AG09319 (cell line): ENCODE measurements at regions not wholly inside any gene's neighbourhood (a gene's known extent, or its start where the extent isn't known, plus 50 kb on each side); places are given as distances from the start of the nearest gene placed in this dataset.

Experiments used
- DNase-seq: peaks from one replicate; pipeline ENCODE4 v3.0.0-alpha.2; 2010; ENCODE audit warnings: low read depth; ENCODE audit errors: extremely low read depth
- TF ChIP-seq, protein P1 (sequence below): IDR thresholded peaks from 2 replicates; pipeline ENCODE4 v1.5.1; 2011; ENCODE audit warnings: low read depth, mild to moderate bottlenecking, inconsistent platforms, low read length, moderate library complexity

DNA sequence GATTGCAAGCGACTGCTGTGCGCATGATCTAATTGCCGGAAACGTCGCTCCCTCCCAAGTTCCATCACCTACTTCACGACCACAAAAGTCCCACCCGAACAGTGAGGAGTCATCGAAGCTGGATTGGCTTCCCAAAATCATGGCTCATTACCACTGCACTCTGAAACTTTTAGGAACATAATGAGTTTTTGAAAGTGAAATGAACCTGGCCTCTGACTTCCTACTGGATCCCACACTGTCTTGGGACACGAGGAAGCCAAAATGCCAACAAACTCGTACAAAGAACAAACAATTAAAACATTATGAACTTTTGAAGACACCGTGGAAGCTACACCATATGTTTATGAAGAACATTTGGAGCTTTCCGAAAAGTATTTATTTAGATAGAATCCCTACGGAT, 334.8 kb upstream of the TMPO start:
- TF ChIP-seq, protein P1, sequence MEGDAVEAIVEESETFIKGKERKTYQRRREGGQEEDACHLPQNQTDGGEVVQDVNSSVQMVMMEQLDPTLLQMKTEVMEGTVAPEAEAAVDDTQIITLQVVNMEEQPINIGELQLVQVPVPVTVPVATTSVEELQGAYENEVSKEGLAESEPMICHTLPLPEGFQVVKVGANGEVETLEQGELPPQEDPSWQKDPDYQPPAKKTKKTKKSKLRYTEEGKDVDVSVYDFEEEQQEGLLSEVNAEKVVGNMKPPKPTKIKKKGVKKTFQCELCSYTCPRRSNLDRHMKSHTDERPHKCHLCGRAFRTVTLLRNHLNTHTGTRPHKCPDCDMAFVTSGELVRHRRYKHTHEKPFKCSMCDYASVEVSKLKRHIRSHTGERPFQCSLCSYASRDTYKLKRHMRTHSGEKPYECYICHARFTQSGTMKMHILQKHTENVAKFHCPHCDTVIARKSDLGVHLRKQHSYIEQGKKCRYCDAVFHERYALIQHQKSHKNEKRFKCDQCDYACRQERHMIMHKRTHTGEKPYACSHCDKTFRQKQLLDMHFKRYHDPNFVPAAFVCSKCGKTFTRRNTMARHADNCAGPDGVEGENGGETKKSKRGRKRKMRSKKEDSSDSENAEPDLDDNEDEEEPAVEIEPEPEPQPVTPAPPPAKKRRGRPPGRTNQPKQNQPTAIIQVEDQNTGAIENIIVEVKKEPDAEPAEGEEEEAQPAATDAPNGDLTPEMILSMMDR: no peak
- no peak for DNase-seq

DNA sequence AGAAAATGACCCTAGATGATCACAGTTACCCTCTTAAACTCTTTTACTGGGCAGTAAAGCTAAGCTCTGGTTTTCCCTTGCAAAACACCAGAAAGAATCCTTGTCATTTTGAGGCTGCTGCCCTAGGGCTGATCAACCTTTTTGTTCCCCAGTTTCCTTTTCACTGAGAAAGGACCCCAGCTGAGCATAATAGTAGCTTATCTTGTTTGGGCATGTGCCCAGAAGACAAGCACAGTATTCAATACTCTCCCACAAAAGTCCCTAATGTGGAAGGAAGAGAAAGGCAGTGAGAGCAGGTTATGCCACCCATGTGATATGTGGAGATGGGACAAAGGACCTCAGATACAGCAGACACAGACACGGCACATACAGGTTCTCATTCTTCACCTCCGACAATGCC, 332.6 kb upstream of the TMPO start:
- DNase-seq: no peak
- TF ChIP-seq, protein P1: no peak

DNA sequence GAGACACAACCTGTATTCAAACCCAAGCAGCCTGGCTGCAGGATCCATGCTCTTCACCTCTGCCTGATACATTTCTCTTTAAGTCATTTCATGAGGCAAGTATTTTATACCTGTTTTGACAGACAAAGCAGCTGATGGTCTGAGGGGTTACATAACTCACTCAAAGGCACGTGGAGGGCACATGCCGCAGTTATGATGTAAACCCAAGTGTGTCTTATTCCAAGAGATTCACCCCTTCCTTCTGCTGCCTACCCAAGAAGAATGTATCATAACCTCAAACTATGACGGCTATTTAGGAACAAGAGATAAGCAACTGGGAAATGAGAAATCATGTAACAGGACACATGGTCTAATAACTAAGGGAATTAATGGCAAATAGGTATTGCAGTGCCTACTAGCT, 329.8 kb upstream of the TMPO start:
- DNase-seq: no peak
- TF ChIP-seq, protein P1: no peak

DNA sequence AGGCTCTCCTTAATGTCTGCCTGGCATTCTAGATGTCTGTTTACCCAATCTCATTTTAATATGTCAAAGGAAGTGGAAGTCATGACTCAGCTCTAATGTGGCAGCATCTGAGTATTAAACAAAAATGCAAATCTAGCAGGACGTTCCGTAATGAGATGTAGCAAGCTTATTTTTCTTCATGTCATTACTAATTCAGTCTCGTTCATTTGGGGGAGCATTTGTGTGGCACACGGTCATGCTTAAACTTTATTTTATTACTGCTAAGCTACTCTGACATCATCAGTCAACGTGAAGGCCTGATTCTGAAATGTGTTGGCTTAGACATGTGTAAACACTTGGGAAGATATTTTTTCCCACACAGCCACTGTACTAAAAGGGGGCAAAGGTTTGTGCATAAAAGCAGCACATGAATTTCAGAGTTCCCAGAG, 326.7 kb upstream of the TMPO start:
- DNase-seq: no peak
- TF ChIP-seq, protein P1: no peak

DNA sequence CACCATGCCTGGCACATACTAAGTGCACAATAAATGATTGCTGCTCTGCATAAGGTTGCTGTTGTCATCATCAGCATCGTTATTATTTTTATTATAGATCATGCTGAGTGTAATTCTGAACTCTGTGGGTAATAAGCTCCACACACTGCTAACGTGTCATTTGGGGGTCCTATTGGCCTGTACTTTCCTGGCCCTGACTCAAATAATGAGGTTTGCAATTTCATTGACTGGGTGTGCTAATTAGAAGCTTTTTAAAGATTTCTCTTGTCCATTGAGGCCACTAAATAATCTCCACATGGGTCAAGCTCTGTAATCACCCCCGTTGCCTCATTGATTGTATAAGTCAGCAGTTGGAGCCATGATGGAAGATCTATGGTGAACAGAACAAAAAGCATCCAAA, 320.8 kb upstream of the TMPO start:
- TF ChIP-seq, protein P1: no peak
- DNase-seq: no peak

DNA sequence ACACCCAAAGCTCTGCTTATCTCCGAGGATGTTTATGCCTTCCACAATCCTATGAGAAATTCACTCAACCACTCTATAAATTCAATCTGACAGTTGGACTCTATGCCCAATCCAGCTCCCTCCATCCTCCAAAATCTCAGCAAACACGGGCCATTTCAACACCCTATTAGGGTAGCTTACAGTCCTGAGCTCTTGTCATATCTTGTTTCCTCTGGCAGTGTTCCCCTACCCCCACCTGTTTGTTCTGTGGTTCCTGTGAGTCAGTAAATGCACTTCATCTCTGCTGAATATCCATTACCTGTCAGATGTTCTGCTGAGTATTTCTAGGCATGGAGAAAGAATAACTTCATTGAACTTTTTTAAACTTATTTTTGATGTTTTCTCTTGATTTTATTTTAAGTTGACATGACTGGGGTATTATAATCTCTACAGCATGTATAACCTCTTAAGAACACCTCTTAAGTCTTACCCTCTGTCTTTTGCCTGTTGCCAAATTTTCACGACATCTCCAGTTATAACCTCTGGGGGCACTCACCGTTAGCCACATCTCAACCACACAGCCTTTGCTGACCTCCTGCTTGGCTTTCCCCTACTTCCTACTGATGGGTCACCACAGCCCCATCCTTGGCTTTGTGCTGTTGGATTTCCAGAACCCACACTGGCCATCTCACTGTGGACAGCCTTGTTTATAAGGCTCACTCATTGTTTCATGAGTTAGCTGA, 317.0 kb upstream of the TMPO start:
- TF ChIP-seq, protein P1: no peak
- DNase-seq: no peak

DNA sequence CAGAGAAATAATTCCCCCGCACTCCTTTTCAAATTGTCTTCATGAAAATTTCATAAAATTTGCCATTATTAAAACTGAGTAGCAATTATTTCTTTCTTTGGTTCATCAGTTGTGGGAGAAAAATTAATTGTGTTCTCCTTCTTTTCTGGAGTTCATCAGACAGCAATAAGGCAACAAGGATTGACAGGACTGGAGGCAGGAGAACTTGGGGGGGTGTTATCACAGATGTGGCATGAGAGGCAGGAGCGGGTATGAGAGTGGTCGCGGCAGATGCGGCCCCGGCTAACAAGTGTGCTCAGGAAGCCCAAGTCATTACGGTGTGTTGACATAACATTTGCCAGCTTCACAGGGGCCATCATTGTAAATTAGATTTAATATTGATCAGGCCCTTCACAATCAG, 306.6 kb upstream of the TMPO start:
- TF ChIP-seq, protein P1: no peak
- no peak for DNase-seq
